ENCODE measurements at regions not wholly inside any gene's neighbourhood (a gene's known extent, or its start where the extent isn't known, plus 50 kb on each side); places are given as distances from the start of the nearest gene placed in this dataset.

GRCh38 chr22:44364751-44365130 is 52.0 kb upstream of the SHISAL1 start:
- ChIA-PET SMC1A (ENCODE audit: uncharacterized antibody, unreplicated experiment) (no interaction called here), RAD21 (ENCODE audit: unreplicated experiment) (no interaction called here), POLR2A (no interaction called here), CTCF (interaction anchor here (0.6 kb wide), 1 partner anchor 31 kb away, joined by 3 read pairs; no protein-coding TSS in a partner anchor)
- Histone ChIP-seq H3K27me3 (replicated peaks in 1 of 2; ENCODE audit: control insufficient read depth in 2 of 2, insufficient read depth in 2 of 2, low read length in 1 of 2) (peaks cover 3% of the 10 kb centered on the region in 2 experiments; a peak in 3 of 4 replicates), H3K4me1 (ENCODE audit: control insufficient read depth, insufficient read depth, low read length) (no peaks in the 10 kb centered on the region), H3K79me2 (ENCODE audit: control insufficient read depth, insufficient read depth, low read length) (no peaks in the 10 kb centered on the region), H3K9me3 (replicated peaks; ENCODE audit: control insufficient read depth, insufficient read depth, low read length) (no peaks in the 10 kb centered on the region), H3K27ac (ENCODE audit: control insufficient read depth, insufficient read depth) (no peak overlapping the region), H4K20me1 (ENCODE audit: control insufficient read depth, insufficient read depth) (no peaks in the 10 kb centered on the region), H3K36me3 (ENCODE audit: control insufficient read depth in 2 of 2, insufficient read depth in 2 of 2, low read length in 1 of 2) (no peaks in the 10 kb centered on the region), H2AFZ (ENCODE audit: control insufficient read depth, low read depth, low read length) (no peak overlapping the region), H3K9ac (ENCODE audit: control insufficient read depth, insufficient read depth, low read length) (no peak overlapping the region), H3K4me2 (ENCODE audit: control insufficient read depth, insufficient read depth) (no peak overlapping the region), H3K4me3 (no peak overlapping the region)
- intact Hi-C loops (cut with micrococcal nuclease; ENCODE audit: unreplicated experiment) (no loop called here), in situ Hi-C loops (cut with MboI) (loop anchor here (25.0 kb wide), 1 partner anchor 523 kb away; no protein-coding TSS in a partner anchor)
- 39% methylated on average over 12 of the region's 12 CpGs for WGBS (ENCODE audit: insufficient coverage, insufficient replicate concordance, low lambda C conversion rate, missing lambda C conversion rate)
- DNase-seq (ENCODE audit: low read depth, low spot score), result no peak
- ATAC-seq, result no peak
- TF ChIP-seq NRF1 (conservative IDR thresholded peaks at IDR 0.05; ENCODE audit: low read depth, low read length) (no peak), MAX (IDR thresholded peaks at IDR 0.05; ENCODE audit: low read depth, low read length) (no peak), STAT1 (conservative IDR thresholded peaks at IDR 0.05) (no peak), KLF5 (IDR thresholded peaks at IDR 0.05; ENCODE audit: partially characterized antibody) (no peak), ZNF274 (IDR thresholded peaks at IDR 0.05; ENCODE audit: insufficient read depth, insufficient read length) (no peak), EED (IDR thresholded peaks at IDR 0.05; ENCODE audit: low read depth) (no peak), HSF1 (IDR thresholded peaks at IDR 0.05; ENCODE audit: low read depth, low read length) (no peak), ZNF24 (IDR thresholded peaks at IDR 0.05) (no peak), WRNIP1 (IDR thresholded peaks at IDR 0.05; ENCODE audit: borderline replicate concordance, low read depth, low read length) (no peak), IRF4 (IDR thresholded peaks at IDR 0.05; ENCODE audit: low read depth, low read length) (no peak), BCLAF1 (IDR thresholded peaks at IDR 0.05) (no peak), FOS (IDR thresholded peaks at IDR 0.05; ENCODE audit: borderline replicate concordance, extremely low read depth, insufficient read length) (no peak), HDAC6 (IDR thresholded peaks at IDR 0.05; ENCODE audit: unreplicated experiment) (no peak), USF2 (IDR thresholded peaks at IDR 0.05; ENCODE audit: borderline replicate concordance, low read depth, low read length) (no peak), HDGF (IDR thresholded peaks at IDR 0.05) (no peak), GATAD2B (conservative IDR thresholded peaks at IDR 0.05; ENCODE audit: low read depth) (no peak), LARP7 (IDR thresholded peaks at IDR 0.05) (no peak)
- BruUV-seq (replicated peaks), result no TSS peak
- FAIRE-seq, result no peak

Measured in GM12878 (cell line).